GM12873 (cell line): ENCODE measurements at regions not wholly inside any gene's neighbourhood (a gene's known extent, or its start where the extent isn't known, plus 50 kb on each side); places are given as distances from the start of the nearest gene placed in this dataset.

Experiments used
- CTCF ChIP-seq: IDR thresholded peaks from 2 replicates; pipeline ENCODE4 v1.5.1; 2012; ENCODE audit warnings: low read depth, mild to moderate bottlenecking, moderate library complexity, low read length, control low read depth; ENCODE audit not compliant: insufficient read depth; ENCODE audit errors: missing control alignments

- no peak for TF ChIP-seq CTCF
Measured at GRCh38 chr13:67445436-67445835, 215.3 kb upstream of the PCDH9 start.

GRCh38 chr13:67443923-67444322 lies 213.8 kb upstream of the PCDH9 start:
- no peak for TF ChIP-seq CTCF

GRCh38 chr13:67440236-67440975 lies 210.3 kb upstream of the PCDH9 start:
- no peak for TF ChIP-seq CTCF

GRCh38 chr13:67439365-67439764 lies 209.2 kb upstream of the PCDH9 start:
- TF ChIP-seq CTCF = no peak

GRCh38 chr13:67438465-67438864 lies 208.3 kb upstream of the PCDH9 start:
- TF ChIP-seq CTCF = no peak

GRCh38 chr13:67437244-67437643 lies 207.1 kb upstream of the PCDH9 start:
- no peak for TF ChIP-seq CTCF

- no peak for TF ChIP-seq CTCF
Measured at GRCh38 chr13:67421475-67421874, 191.3 kb upstream of the PCDH9 start.
